ENCODE measurements at regions not wholly inside any gene's neighbourhood (a gene's known extent, or its start where the extent isn't known, plus 50 kb on each side); places are given as distances from the start of the nearest gene placed in this dataset.

DNA sequence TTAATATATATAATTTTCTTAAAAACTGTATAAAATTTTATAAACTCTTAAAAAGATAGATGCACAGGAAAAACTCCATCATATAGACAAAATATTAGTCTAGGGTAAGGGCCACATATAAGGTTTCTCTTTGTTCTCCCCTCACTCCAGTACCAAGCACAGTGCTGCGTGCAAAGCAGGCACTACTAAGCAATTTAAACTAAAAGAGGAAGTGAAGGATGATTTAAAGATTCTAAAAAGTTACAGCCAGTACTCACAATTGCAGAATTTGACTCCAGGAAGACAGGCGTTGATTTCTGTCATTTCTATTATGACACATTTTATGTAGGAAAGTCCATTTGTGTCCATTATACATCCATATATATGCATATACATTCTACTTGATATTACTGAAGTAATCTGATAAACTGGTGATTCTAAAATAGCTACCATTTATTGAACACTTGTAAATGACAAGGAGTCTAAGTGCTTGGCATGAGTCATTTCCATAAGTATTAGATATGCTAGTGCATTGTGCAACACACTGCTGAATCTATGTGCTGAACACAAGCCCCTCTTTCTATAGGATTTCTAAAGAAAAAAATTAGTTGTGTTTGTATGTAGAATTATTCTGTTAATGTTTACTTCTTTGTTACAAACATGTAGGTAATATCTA is 785.5 kb upstream of the ARRDC4 start:
- Histone ChIP-seq H3K4me3 (no peak overlapping the region), H3K9me3 (no peaks in the 10 kb centered on the region), H3K27me3 (ENCODE audit: low read depth) (no peaks in the 10 kb centered on the region), H3K36me3 (no peaks in the 10 kb centered on the region), H3K4me1 (no peaks in the 10 kb centered on the region), H3K27ac (no peak overlapping the region)
- no peak for DNase-seq
- TF ChIP-seq, protein P1, sequence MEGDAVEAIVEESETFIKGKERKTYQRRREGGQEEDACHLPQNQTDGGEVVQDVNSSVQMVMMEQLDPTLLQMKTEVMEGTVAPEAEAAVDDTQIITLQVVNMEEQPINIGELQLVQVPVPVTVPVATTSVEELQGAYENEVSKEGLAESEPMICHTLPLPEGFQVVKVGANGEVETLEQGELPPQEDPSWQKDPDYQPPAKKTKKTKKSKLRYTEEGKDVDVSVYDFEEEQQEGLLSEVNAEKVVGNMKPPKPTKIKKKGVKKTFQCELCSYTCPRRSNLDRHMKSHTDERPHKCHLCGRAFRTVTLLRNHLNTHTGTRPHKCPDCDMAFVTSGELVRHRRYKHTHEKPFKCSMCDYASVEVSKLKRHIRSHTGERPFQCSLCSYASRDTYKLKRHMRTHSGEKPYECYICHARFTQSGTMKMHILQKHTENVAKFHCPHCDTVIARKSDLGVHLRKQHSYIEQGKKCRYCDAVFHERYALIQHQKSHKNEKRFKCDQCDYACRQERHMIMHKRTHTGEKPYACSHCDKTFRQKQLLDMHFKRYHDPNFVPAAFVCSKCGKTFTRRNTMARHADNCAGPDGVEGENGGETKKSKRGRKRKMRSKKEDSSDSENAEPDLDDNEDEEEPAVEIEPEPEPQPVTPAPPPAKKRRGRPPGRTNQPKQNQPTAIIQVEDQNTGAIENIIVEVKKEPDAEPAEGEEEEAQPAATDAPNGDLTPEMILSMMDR (IDR thresholded peaks at IDR 0.05), result no peak
- no peak for ATAC-seq
- intact Hi-C loops (cut with DNase I), result no loop called here

GRCh38 chr15:97177151-97177577 is 783.3 kb upstream of the ARRDC4 start:
- Histone ChIP-seq H3K27ac (no peak overlapping the region), H3K4me3 (no peak overlapping the region), H3K9me3 (no peaks in the 10 kb centered on the region), H3K27me3 (ENCODE audit: low read depth) (no peaks in the 10 kb centered on the region), H3K4me1 (no peaks in the 10 kb centered on the region), H3K36me3 (no peaks in the 10 kb centered on the region)
- TF ChIP-seq, protein P1 (IDR thresholded peaks at IDR 0.05), result no peak
- intact Hi-C loops (cut with DNase I), result no loop called here
- DNase-seq, result no peak
- ATAC-seq, result no peak

DNA sequence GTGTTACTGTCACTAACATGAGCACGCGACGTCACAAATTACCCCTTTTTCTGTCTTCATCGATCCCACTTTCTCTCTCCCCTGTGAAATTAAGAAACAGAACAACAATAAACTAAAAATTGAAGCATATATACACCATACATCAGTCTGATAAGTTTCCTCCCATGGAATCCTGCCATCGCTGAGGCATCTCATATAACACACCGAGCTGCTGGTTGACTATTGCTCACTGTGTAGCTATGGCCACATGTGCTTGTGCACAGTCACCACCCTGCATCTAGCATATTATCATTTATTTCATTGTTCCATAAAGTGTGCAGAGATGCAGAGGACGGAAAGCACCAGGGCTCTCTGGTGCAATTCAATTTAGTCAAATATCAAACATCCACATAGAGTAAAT is 777.9 kb upstream of the ARRDC4 start:
- Histone ChIP-seq H3K4me3 (no peak overlapping the region), H3K4me1 (no peaks in the 10 kb centered on the region), H3K27me3 (ENCODE audit: low read depth) (no peaks in the 10 kb centered on the region), H3K27ac (no peak overlapping the region), H3K36me3 (no peaks in the 10 kb centered on the region), H3K9me3 (no peaks in the 10 kb centered on the region)
- no peak for DNase-seq
- TF ChIP-seq, protein P1 (IDR thresholded peaks at IDR 0.05), result no peak
- intact Hi-C loops (cut with DNase I), result no loop called here
- ATAC-seq, result no peak

GRCh38 chr15:97189162-97189780 is 771.2 kb upstream of the ARRDC4 start:
- intact Hi-C loops (cut with DNase I), result no loop called here
- no peak for DNase-seq
- TF ChIP-seq, protein P1 (IDR thresholded peaks at IDR 0.05), result no peak
- H3K27me3 ChIP-seq (ENCODE audit: low read depth), result no peaks in the 10 kb centered on the region
- no peak overlapping the region for H3K4me3 ChIP-seq
- no peak overlapping the region for H3K27ac ChIP-seq
- no peaks in the 10 kb centered on the region for H3K36me3 ChIP-seq
- H3K4me1 ChIP-seq, result no peaks in the 10 kb centered on the region
- ATAC-seq, result no peak
- H3K9me3 ChIP-seq, result no peaks in the 10 kb centered on the region

GRCh38 chr15:97194750-97195149 is 765.8 kb upstream of the ARRDC4 start:
- intact Hi-C loops (cut with DNase I), result no loop called here
- DNase-seq, result no peak

More at GRCh38 chr15:97194750-97195149, 765.8 kb upstream of the ARRDC4 start:
- Histone ChIP-seq H3K4me1 (no peaks in the 10 kb centered on the region), H3K36me3 (no peaks in the 10 kb centered on the region), H3K27ac (no peak overlapping the region), H3K4me3 (no peak overlapping the region), H3K27me3 (ENCODE audit: low read depth) (no peaks in the 10 kb centered on the region), H3K9me3 (no peaks in the 10 kb centered on the region)
- TF ChIP-seq, protein P1 (IDR thresholded peaks at IDR 0.05), result no peak
- ATAC-seq, result no peak
